Breast epithelium (tissue), 3 donors: ENCODE measurements at regions not wholly inside any gene's neighbourhood (a gene's known extent, or its start where the extent isn't known, plus 50 kb on each side); places are given as distances from the start of the nearest gene placed in this dataset.

Experiments
- POLR2A ChIP-seq: fragments of 450-650 bp; IDR thresholded peaks from one replicate; pipeline ENCODE4 v1.6.1; 2016; ENCODE audit warnings: antibody characterized with exemption, mild to moderate bottlenecking, moderate library complexity
- POLR2AphosphoS5 ChIP-seq, 3 donors: sonication (generic); formaldehyde crosslinking; IDR thresholded peaks; one replicate each; pipeline ENCODE4 v1.6.1; 2017; ENCODE audit warnings: antibody characterized with exemption in 3 of 3
- TF ChIP-seq, protein P1 (sequence below), 3 donors: fragments of 450-650 bp; IDR thresholded peaks; one replicate each; pipeline ENCODE4 v1.5.1; 2016 to 2017; ENCODE audit warnings: antibody characterized with exemption in 3 of 3, mild to moderate bottlenecking in 3 of 3, moderate library complexity in 3 of 3

DNA sequence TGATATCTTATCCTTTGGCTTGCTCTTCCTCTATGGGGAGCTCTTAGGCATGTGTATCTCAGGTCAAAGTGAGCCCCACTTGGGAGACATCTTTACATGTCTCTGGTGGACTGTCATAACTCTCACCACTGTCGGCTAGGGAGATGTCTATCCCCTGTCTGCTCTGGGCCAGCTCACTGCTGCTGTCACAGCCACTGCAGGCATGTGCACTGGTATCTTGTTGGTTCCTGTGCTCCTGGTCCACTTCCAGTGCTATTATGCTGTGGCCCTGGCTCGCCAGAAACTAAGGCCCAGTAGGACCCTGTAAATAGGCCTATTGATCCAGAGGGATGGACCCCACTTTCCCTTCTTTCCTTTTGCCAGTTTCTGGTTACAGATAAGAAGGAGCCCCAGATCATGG, 56.6 kb upstream of the LAS1L start:
- no peak for TF ChIP-seq POLR2AphosphoS5 (IDR thresholded peaks at IDR 0.05)
- TF ChIP-seq, protein P1, sequence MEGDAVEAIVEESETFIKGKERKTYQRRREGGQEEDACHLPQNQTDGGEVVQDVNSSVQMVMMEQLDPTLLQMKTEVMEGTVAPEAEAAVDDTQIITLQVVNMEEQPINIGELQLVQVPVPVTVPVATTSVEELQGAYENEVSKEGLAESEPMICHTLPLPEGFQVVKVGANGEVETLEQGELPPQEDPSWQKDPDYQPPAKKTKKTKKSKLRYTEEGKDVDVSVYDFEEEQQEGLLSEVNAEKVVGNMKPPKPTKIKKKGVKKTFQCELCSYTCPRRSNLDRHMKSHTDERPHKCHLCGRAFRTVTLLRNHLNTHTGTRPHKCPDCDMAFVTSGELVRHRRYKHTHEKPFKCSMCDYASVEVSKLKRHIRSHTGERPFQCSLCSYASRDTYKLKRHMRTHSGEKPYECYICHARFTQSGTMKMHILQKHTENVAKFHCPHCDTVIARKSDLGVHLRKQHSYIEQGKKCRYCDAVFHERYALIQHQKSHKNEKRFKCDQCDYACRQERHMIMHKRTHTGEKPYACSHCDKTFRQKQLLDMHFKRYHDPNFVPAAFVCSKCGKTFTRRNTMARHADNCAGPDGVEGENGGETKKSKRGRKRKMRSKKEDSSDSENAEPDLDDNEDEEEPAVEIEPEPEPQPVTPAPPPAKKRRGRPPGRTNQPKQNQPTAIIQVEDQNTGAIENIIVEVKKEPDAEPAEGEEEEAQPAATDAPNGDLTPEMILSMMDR (IDR thresholded peaks at IDR 0.05) = no peak
- TF ChIP-seq POLR2A = no peak
